ENCODE measurements at regions not wholly inside any gene's neighbourhood (a gene's known extent, or its start where the extent isn't known, plus 50 kb on each side); places are given as distances from the start of the nearest gene placed in this dataset.
A peak's percentile ranks its signal among the peaks of the same experiment; 100 is the strongest.

- DNase-seq (ENCODE audit: low spot score in 2 of 2) = no peak
- H3K4me3 ChIP-seq (ENCODE audit: low read depth, poor library complexity, severe bottlenecking) = no peak overlapping the region
- TF ChIP-seq CTCF (IDR thresholded peaks at IDR 0.05) = no peak
- no peak for TF ChIP-seq POLR2A (IDR thresholded peaks at IDR 0.05)
- intact Hi-C loops (cut with DNase I; ENCODE audit: low total_unique reads) = no loop called here
- WGBS, 2 donors = 52% methylated on average over 1 of the region's 1 CpG
Measured at GRCh38 chr6:132142308-132142707, 191.1 kb upstream of the CCN2 start.

- 64 to 66% methylated on average over 3 of the region's 3 CpGs for WGBS, 2 donors
- TF ChIP-seq CTCF (IDR thresholded peaks at IDR 0.05) (no peak), POLR2A (IDR thresholded peaks at IDR 0.05) (no peak)
- intact Hi-C loops (cut with DNase I; ENCODE audit: low total_unique reads) = no loop called here
- no peak for DNase-seq (ENCODE audit: low spot score in 2 of 2)
- no peak overlapping the region for H3K4me3 ChIP-seq (ENCODE audit: low read depth, poor library complexity, severe bottlenecking)
Measured at GRCh38 chr6:132140189-132140588, 189.0 kb upstream of the CCN2 start.

GRCh38 chr6:132139611-132140010, 188.4 kb upstream of the CCN2 start:
- intact Hi-C loops (cut with DNase I; ENCODE audit: low total_unique reads) = no loop called here
- DNase-seq (ENCODE audit: low spot score in 2 of 2) = no peak
- 85 to 97% methylated on average over 2 of the region's 2 CpGs for WGBS, 2 donors
- no peak overlapping the region for H3K4me3 ChIP-seq (ENCODE audit: low read depth, poor library complexity, severe bottlenecking)
- TF ChIP-seq POLR2A (IDR thresholded peaks at IDR 0.05) (no peak), CTCF (IDR thresholded peaks at IDR 0.05) (no peak)

- intact Hi-C loops (cut with DNase I; ENCODE audit: low total_unique reads) = no loop called here
- H3K4me3 ChIP-seq (ENCODE audit: low read depth, poor library complexity, severe bottlenecking) = no peak overlapping the region
- TF ChIP-seq POLR2A (IDR thresholded peaks at IDR 0.05) (no peak), CTCF (IDR thresholded peaks at IDR 0.05) (no peak)
- 60 to 67% methylated on average over 3 of the region's 3 CpGs for WGBS, 2 donors
- DNase-seq (ENCODE audit: low spot score in 2 of 2) = no peak
Measured at GRCh38 chr6:132136981-132137380, 185.8 kb upstream of the CCN2 start.

- intact Hi-C loops (cut with DNase I; ENCODE audit: low total_unique reads) = no loop called here
- no peak for TF ChIP-seq CTCF (IDR thresholded peaks at IDR 0.05)
- no peak for TF ChIP-seq POLR2A (IDR thresholded peaks at IDR 0.05)
- H3K4me3 ChIP-seq (ENCODE audit: low read depth, poor library complexity, severe bottlenecking) = no peak overlapping the region
- DNase-seq (ENCODE audit: low spot score in 2 of 2) = no peak
- 85 to 86% methylated on average over 6 of the region's 6 CpGs for WGBS, 2 donors
Measured at GRCh38 chr6:132135409-132135808, 184.2 kb upstream of the CCN2 start.

GRCh38 chr6:132133736-132134445, 182.7 kb upstream of the CCN2 start:
- DNase-seq (ENCODE audit: low spot score in 2 of 2) = peak; percentile 70 to 87
- intact Hi-C loops (cut with DNase I; ENCODE audit: low total_unique reads) = no loop called here
- H3K4me3 ChIP-seq (ENCODE audit: low read depth, poor library complexity, severe bottlenecking) = no peak overlapping the region
- TF ChIP-seq POLR2A (IDR thresholded peaks at IDR 0.05) = no peak
- WGBS, 2 donors = 47 to 54% methylated on average over 5 of the region's 5 CpGs

All from lower leg skin (tissue), 4 donors.